HFFc6 (cell line): ENCODE measurements at regions not wholly inside any gene's neighbourhood (a gene's known extent, or its start where the extent isn't known, plus 50 kb on each side); places are given as distances from the start of the nearest gene placed in this dataset.
A peak's percentile ranks its signal among the peaks of the same experiment; 100 is the strongest.

Source experiments
- DNase-seq: peaks from one replicate; pipeline ENCODE4 v3.0.0-alpha.2; 2018
- H3K27ac Mint-ChIP-seq: 2 replicates; pipeline ENCODE4 v1.8.0; 2020; ENCODE audit warnings: mild to moderate bottlenecking, mixed read lengths
- H3K27me3 Mint-ChIP-seq: 2 replicates; pipeline ENCODE4 v1.8.0; 2021; ENCODE audit warnings: mild to moderate bottlenecking, moderate library complexity, mixed read lengths; ENCODE audit not compliant: insufficient read depth
- H3K36me3 Mint-ChIP-seq: 2 replicates; pipeline ENCODE4 v1.8.0; 2021; ENCODE audit warnings: low read depth, mixed read lengths
- H3K4me1 Mint-ChIP-seq: 2 replicates; pipeline ENCODE4 v1.8.0; 2020; ENCODE audit warnings: low read depth, mixed read lengths
- H3K4me3 Mint-ChIP-seq: 2 replicates; pipeline ENCODE4 v1.8.0; 2020; ENCODE audit warnings: mild to moderate bottlenecking, moderate library complexity, mixed read lengths
- H3K9me3 Mint-ChIP-seq: 2 replicates; pipeline ENCODE4 v1.8.0; 2020; ENCODE audit warnings: mild to moderate bottlenecking, mixed read lengths
- CTCF ChIP-seq: fragments of 200-600 bp; sonication (generic); IDR thresholded peaks from 2 replicates; pipeline ENCODE4 v1.5.0; 2021; ENCODE audit warnings: antibody characterized with exemption, mild to moderate bottlenecking

DNA sequence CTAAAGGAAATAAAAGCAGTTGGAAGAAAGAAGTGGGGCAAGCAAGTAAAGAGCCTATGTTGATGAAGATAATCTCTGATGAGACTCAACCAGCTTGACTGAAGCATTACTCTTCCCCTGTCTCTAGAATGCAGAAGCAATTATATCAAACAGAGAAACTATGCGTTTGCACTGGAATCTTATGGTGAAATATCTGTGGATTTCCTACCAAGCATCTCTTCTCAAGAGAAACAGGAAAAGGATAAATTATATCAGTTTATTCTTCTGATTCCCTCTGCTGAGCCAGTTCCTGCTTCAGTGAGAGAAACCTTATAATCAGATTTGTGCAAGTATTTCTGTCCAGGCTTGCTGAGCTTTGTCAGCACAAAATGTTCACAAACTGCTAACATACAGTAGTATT lies 316.7 kb upstream of the SLC7A11 start:
- H3K27ac Mint-ChIP-seq, result no peak overlapping the region
- peaks cover 2% of the 10 kb centered on the region; the same call in 1 of the 2 replicates for H3K27me3 Mint-ChIP-seq
- H3K4me3 Mint-ChIP-seq, result no peak overlapping the region
- no peaks in the 10 kb centered on the region for H3K36me3 Mint-ChIP-seq
- no peak for TF ChIP-seq CTCF
- no peak for DNase-seq
- no peaks in the 10 kb centered on the region for H3K9me3 Mint-ChIP-seq
- peaks cover 9% of the 10 kb centered on the region for H3K4me1 Mint-ChIP-seq

DNA sequence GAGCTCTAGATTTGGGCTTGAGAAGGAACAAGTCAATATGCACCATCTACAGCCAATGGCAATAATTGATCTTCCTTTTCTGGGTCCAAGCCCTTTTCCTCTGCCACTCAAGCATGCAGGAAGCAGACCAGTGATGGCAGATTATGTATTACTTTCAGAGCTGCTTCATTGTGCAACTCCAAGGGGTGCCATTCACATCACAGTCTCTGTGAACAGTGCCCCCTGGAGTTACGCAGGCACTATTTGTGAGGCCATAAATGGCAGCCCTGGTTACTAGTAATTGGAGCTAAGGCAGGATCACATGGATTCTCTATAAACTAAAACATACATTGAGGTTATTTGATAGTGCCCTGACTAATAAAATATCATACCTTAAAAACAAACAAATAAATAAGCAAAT lies 313.4 kb upstream of the SLC7A11 start:
- Mint-ChIP-seq H3K4me3 (no peak overlapping the region), H3K36me3 (peaks cover 3% of the 10 kb centered on the region; the same call in 1 of the 2 replicates), H3K9me3 (peaks cover 4% of the 10 kb centered on the region; the same call in 1 of the 2 replicates), H3K27me3 (peaks cover 2% of the 10 kb centered on the region; the same call in 1 of the 2 replicates), H3K27ac (no peak overlapping the region), H3K4me1 (no peaks in the 10 kb centered on the region)
- peak; percentile 63 for TF ChIP-seq CTCF
- peak; percentile 25 for DNase-seq

DNA sequence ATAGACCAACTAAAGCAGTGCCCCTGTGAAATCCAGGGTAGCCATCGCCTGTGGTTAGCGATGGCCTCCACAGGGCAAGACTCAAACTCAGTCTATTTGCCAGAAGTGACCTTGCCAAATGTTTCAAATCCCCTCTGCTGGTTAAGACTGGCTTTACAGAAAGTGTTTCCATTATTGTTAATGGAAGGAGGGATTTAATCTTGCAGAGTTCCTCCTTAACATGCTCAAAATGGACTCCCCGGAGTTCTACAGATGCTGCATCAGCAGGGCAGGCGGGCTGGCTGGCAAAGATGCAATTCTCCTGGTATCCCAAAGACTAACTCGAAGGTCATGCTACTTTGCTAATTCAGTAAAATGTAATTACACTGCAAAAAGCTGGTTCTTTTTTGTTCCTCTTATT lies 313.0 kb upstream of the SLC7A11 start:
- H3K4me3 Mint-ChIP-seq, result no peak overlapping the region
- H3K27ac Mint-ChIP-seq, result no peak overlapping the region
- no peaks in the 10 kb centered on the region for H3K4me1 Mint-ChIP-seq
- peaks cover 2% of the 10 kb centered on the region; the same call in 1 of the 2 replicates for H3K27me3 Mint-ChIP-seq
- no peak for DNase-seq
- TF ChIP-seq CTCF, result no peak
- peaks cover 3% of the 10 kb centered on the region; the same call in 1 of the 2 replicates for H3K36me3 Mint-ChIP-seq
- H3K9me3 Mint-ChIP-seq, result peaks cover 4% of the 10 kb centered on the region; the same call in 1 of the 2 replicates

- no peak for TF ChIP-seq CTCF
- Mint-ChIP-seq H3K9me3 (peaks cover 4% of the 10 kb centered on the region; the same call in 1 of the 2 replicates), H3K4me3 (no peak overlapping the region), H3K27ac (no peak overlapping the region), H3K4me1 (no peaks in the 10 kb centered on the region), H3K27me3 (peaks cover 2% of the 10 kb centered on the region; the same call in 1 of the 2 replicates), H3K36me3 (peaks cover 3% of the 10 kb centered on the region; the same call in 1 of the 2 replicates)
- no peak for DNase-seq
Measured at GRCh38 chr4:138553001-138553845, 311.1 kb upstream of the SLC7A11 start.

- Mint-ChIP-seq H3K27ac (no peak overlapping the region), H3K27me3 (peaks cover 5% of the 10 kb centered on the region), H3K4me1 (peaks cover 45% of the 10 kb centered on the region), H3K4me3 (no peak overlapping the region), H3K36me3 (peaks cover 10% of the 10 kb centered on the region; the same call in 1 of the 2 replicates), H3K9me3 (peaks cover 19% of the 10 kb centered on the region)
- TF ChIP-seq CTCF, result no peak
- peak; percentile 31 for DNase-seq
Measured at GRCh38 chr4:138542191-138542776, 300.1 kb upstream of the SLC7A11 start.
